Motor neuron (in vitro differentiated cells): ENCODE measurements at regions not wholly inside any gene's neighbourhood (a gene's known extent, or its start where the extent isn't known, plus 50 kb on each side); places are given as distances from the start of the nearest gene placed in this dataset.
A peak's percentile ranks its signal among the peaks of the same experiment; 100 is the strongest.

Experiments
- ATAC-seq, 8 experiments: fragments of 200-7000 bp; cut with Tn5 transposase; replicated peaks in 6 of 8; 2 replicates each; pipeline ENCODE4 v1.8.0; 2021; ENCODE audit warnings: mild to moderate bottlenecking in 8 of 8, moderate library complexity in 8 of 8
- H3K27ac ChIP-seq, 2 donors: fragments of 250-450 bp; sonication (Bioruptor Pico); 2 replicates each; pipeline ENCODE4 v1.9.0; 2021; ENCODE audit warnings: antibody characterized with exemption in 2 of 2, mild to moderate bottlenecking in 2 of 2, moderate library complexity in 1 of 2
- H3K4me1 ChIP-seq, 2 donors: fragments of 250-450 bp; sonication (Bioruptor Pico); replicated peaks in 1 of 2; 2 replicates each; pipeline ENCODE4 v1.6.1; 2021; ENCODE audit warnings: antibody characterized with exemption in 2 of 2, mild to moderate bottlenecking in 2 of 2, moderate library complexity in 1 of 2
- H3K4me3 ChIP-seq, 5 donors: fragments of 250-450 bp; sonication (Bioruptor Pico); 2 replicates each; pipeline ENCODE4 v1.9.0; 2021; ENCODE audit warnings: antibody characterized with exemption in 5 of 5, mild to moderate bottlenecking in 5 of 5, moderate library complexity in 4 of 5
- WGBS, 10 experiments: fragments of 450-650 bp; shearing (Covaris generic); methylation state at CpG; one replicate each; pipeline ENCODE4 v1.0.0; 2022; 5-methylcytosine and 5-hydroxymethylcytosine counted together
- in situ Hi-C, 9 experiments: fragments of 400-800 bp; cut with MboI; loops; one replicate each; pipeline ENCODE4 v1.15.0; 2021; ENCODE audit warnings: low sequenced_read_pairs in 9 of 9, low pct_unique_long_range_greater_than_20kb in 2 of 9; ENCODE audit not compliant: unreplicated experiment in 9 of 9

GRCh38 chr3:193190146-193190786 lies 50.8 kb upstream of the PLAAT1 start:
- Histone ChIP-seq H3K4me3 (no peak overlapping the region), H3K4me1 (peaks cover 18 to 26% of the 10 kb centered on the region in 2 donors), H3K27ac (no peak overlapping the region)
- WGBS, 10 experiments: 0 to 100% (median 72%) methylated on average over 1 to 2 of the region's 2 CpGs; no CpG with 5 or more reads in 2 of the 10 experiments
- in situ Hi-C loops: no loop called here
- ATAC-seq: peak; percentile 57 to 88 (median 68)
